SKM-1 treated with dmso at 0.1 percent for 144 hours (cell line): ENCODE measurements at regions not wholly inside any gene's neighbourhood (a gene's known extent, or its start where the extent isn't known, plus 50 kb on each side); places are given as distances from the start of the nearest gene placed in this dataset.

ENCODE experiments used
- DNase-seq: peaks from one replicate; lab custom pipeline; 2025; ENCODE audit not compliant: unreplicated experiment; lab: John Stamatoyannopoulos, UW

DNA sequence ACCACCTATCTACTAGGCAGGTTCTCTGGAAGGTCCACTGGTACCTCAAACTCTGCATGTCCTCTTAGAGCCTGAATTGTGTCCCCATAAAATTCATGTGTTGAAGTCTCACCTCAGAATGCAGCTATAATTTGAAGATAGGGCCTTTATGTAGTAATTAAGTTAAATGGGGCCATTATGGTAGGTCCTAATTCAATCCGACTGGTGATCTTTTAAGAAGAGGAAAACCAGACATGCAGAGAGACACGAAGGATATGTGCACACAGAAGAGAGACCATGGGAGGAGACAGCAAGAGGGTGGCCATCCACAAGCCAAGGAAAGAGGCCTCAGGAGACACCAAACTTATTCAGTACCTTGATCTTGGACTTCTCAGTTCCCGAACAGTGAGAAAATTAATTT, 345.4 kb downstream of the ENC1 start:
- DNase-seq: no peak

DNA sequence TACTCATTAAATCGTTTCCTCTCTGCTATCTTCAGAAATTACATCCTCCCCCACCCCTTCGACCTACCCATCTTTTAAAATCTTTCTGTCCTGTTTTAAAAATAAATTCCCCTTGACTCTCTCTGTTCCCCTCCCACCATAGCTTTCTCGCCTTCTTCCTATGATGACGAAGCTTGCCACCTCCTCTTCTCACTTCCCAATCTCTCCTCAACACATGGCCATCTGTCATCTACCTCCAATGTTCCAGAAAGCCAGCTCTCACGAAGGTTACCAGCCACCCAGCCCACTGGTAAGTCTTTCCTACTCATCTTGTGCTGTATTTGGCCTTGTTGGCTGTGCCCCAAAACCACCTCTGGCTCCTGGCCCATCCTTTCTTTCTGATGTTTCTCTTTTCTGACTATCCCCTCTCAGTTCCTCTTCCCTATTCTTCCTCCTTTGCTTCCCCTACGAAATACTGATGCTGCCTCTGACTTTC, 346.3 kb downstream of the ENC1 start:
- peak; percentile 64 for DNase-seq

DNA sequence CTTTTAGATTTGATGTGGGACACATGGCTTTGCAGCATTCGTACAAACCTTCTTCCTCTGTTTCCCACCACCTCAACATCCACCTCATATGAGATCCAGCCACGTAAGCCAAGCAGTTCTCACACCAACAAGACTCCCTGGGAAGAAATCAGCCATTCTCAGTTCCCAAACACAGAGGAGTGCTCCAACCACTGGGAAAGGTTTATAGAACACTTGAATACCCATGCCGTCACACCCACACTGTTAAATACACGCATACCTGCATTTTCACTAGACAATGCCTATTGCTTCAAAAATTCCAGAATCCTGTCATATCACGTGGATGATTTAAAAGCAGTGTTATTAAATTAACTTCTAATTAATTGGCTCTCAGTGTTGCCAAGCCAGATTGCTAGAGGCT, 347.3 kb downstream of the ENC1 start:
- no peak for DNase-seq

- DNase-seq: no peak
Measured at GRCh38 chr5:74290634-74291241, 349.8 kb downstream of the ENC1 start.

- DNase-seq: no peak
Measured at GRCh38 chr5:74289691-74290090, 350.8 kb downstream of the ENC1 start.

- DNase-seq: no peak
Measured at GRCh38 chr5:74289238-74289637, 351.3 kb downstream of the ENC1 start.

GRCh38 chr5:74288448-74289108, 351.9 kb downstream of the ENC1 start:
- no peak for DNase-seq

DNA sequence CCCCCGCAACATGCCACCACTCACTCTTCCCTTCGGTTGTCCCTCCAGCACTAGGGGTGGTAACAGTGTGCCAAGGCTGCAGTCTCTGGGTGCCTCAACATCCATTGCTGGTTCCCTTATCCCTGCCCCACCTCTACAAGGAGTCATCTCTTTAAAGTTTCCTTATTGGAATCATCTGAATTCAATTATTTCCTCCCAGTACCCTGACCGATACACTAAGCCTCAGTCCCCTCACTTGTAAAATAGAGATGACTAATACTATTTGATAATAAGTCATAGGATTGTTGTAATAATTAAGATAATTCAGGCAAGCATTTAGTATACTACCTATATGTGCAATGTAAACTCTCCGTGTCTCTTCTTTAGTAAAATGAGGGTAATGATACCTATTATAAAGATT, 352.5 kb downstream of the ENC1 start:
- DNase-seq: no peak

GRCh38 chr5:74286734-74287695, 353.5 kb downstream of the ENC1 start:
- DNase-seq: no peak

DNA sequence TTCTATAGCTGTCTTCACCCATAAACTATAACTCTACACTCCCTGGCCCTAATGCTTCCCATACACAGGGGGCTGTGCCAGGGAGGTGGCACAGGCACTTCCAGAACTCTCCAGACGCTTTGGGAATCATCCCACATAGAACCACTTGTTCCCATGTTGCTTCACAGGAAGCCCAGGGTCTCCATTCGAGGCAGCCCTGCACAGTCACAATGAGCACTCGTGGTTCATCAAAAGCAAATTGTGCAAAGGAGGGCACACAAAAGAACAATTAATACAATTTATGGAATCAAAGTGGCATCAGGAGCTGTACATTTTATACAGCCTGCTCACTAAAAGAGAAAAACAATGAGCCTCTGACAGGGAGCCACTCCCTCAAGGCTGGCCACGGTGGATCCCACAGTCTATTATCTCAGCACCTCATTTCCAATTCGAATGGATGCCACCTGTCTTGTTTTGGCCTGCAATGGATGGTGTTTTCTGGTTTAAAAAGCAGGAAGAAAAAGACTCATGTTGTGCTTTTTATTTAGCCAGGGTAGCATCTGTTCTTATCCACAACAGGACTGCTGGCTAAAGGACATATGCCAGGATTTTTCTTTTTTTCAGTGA, 354.8 kb downstream of the ENC1 start:
- no peak for DNase-seq

- no peak for DNase-seq
Measured at GRCh38 chr5:74282490-74282889, 358.0 kb downstream of the ENC1 start.

DNA sequence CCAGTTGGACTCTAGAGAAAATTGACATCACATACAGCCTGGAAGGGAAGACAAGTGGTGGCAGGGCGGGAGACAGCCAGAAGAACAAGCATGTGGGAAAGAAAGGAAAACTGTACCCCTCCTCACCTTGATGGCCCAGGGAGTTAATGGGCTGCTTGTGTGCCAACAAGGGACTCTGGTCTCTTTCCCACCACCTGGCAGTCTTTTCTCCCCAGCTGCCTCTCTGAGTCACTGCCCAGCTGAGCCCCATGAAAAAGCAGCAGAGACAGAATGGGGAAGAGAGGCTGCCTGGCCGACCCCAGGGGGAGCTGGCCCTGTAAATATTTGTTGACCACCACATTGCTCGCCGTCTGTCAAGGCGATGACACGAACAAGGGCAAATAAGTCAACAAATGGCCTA, 359.4 kb downstream of the ENC1 start:
- no peak for DNase-seq

GRCh38 chr5:74280306-74280705, 360.2 kb downstream of the ENC1 start:
- DNase-seq: no peak

- no peak for DNase-seq
Measured at GRCh38 chr5:74279244-74279643, 361.3 kb downstream of the ENC1 start.

GRCh38 chr5:74277418-74277817, 363.1 kb downstream of the ENC1 start:
- DNase-seq: no peak

- DNase-seq: peak; percentile 80
Measured at GRCh38 chr5:74275171-74275992, 365.1 kb downstream of the ENC1 start.

- DNase-seq: no peak
Measured at GRCh38 chr5:74274326-74274725, 366.2 kb downstream of the ENC1 start.

DNA sequence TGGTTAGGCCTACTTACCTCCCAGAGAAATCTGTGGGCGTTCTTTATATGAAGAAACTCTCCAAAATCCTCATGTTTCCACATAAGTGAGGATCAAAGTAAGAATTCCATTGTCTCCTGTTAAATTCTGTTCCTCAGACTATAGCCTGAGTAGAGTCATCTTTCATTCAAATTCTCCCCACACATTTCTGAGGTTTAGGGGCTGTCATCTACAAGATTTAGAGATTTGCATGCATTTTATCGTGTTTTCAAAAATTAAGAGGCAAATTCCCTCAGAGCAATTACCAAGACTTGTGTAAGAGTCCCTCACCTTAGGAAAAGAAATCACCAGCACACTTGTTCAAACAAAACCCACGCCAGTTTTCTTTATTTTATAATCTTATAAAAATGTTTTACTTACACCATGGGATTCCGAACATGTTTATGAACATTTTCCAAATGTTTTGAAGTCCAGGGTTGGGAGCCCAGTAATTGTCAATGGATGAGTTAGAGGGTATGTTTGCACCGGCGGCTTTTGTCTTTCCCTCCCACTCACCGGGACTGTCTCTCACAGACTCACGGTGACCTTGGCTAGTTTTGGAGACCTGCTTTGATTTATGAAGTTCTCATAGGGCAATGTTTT, 367.6 kb downstream of the ENC1 start:
- DNase-seq: no peak

DNA sequence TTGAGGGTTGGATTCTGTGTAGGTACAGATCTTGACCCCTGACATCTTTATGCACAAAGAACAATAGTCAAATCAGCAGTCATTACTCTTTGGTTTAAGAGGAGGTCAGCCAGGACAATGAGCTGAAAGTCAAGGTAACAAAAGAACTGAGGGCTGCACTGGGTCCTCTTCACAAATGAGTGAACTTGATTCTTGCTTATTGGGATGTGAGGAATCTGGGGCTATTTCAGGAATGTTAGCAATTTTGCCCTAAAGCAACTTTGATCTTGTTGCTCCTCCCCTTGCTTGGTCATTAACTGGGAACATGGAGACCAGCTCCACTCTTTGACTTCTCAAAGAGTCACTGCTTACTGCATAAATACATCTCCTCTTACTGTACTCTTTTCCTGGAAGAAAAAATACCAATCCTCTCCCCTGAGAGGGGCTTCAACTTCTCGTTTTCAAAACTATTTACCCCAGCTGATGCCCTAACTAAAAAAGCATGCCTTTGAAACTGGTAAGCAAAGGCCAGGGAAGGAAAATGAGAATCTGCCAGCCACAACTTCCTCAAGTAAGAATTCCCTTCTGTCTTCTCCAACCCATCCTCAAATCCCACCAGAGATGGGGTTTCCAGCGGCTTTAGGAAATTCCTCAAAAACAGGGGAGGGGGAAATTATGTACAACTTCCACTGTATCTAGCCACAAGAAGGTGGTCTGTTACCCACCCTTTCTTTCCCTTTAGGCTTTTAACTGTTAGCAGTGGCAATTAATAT, 368.3 kb downstream of the ENC1 start:
- DNase-seq: no peak
